Brain microvascular endothelial cell (primary cell): ENCODE measurements at regions not wholly inside any gene's neighbourhood (a gene's known extent, or its start where the extent isn't known, plus 50 kb on each side); places are given as distances from the start of the nearest gene placed in this dataset.

Experiments used
- DNase-seq: peaks from one replicate; pipeline ENCODE4 v3.0.0-alpha.2; 2020
- H3K27ac ChIP-seq: fragments of 250-450 bp; sonication (Bioruptor Pico); 2 replicates; pipeline ENCODE4 v1.5.1; 2020; ENCODE audit warnings: mild to moderate bottlenecking, moderate library complexity
- H3K27me3 ChIP-seq: fragments of 250-450 bp; sonication (Bioruptor Pico); replicated peaks from 2 replicates; pipeline ENCODE4 v1.5.1; 2020; ENCODE audit warnings: mild to moderate bottlenecking
- H3K36me3 ChIP-seq: fragments of 250-450 bp; sonication (Bioruptor Pico); replicated peaks from 2 replicates; pipeline ENCODE4 v1.5.1; 2020; ENCODE audit warnings: mild to moderate bottlenecking
- H3K4me3 ChIP-seq: 2 replicates; pipeline ENCODE4 v1.5.1; 2011; ENCODE audit warnings: low read depth, mild to moderate bottlenecking, control low read depth, low read length, moderate library complexity
- CTCF ChIP-seq: IDR thresholded peaks from 2 replicates; pipeline ENCODE4 v1.5.1; 2011; ENCODE audit warnings: low read depth, mild to moderate bottlenecking, moderate library complexity, low read length, control low read depth, inconsistent platforms; ENCODE audit errors: missing control alignments
- in situ Hi-C: cut with HindIII; loops from 2 replicates; pipeline ENCODE4 v1.10.0; 2017; ENCODE audit warnings: low sequenced_read_pairs, low pct_ligation_motif_present

DNA sequence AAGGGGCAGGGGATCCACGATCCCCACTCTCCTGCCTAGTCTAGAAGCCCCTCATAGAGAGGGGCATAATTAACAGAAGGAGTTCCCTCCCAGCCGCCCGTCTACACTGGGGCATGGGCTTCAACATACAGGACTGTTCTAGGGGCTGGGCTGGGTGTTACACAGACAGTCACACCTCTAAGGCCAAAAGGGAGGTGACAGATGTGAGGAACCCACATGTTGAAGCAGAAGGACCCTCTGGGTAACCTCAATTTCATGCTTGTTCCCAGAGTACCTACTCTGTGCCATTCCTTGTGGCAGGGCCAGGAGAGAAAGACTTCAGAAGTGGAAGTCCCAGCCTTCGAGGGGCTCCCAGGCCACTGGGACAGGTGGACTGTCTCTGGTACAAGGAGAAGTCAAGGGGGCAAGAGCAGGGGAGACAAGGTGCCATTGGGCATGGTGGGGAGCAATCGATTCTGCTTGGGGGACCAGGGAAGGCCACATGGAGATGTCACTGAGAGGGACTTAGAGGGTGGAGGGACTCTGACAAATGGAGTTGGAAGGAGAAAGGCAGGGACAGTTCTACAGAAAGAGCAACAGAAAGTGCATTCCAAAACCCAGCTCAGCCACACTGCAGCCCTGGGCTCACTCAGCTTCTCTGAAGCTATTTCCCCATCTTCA, 71.3 kb downstream of the CPN2 start:
- no peak overlapping the region for H3K27ac ChIP-seq
- TF ChIP-seq CTCF: no peak
- no peak for DNase-seq
- in situ Hi-C loops: no loop called here
- H3K36me3 ChIP-seq: no peaks in the 10 kb centered on the region
- H3K4me3 ChIP-seq: no peak overlapping the region
- H3K27me3 ChIP-seq: peaks cover 37% of the 10 kb centered on the region

- TF ChIP-seq CTCF: no peak
- in situ Hi-C loops: no loop called here
- no peak overlapping the region for H3K27ac ChIP-seq
- no peak for DNase-seq
- no peak overlapping the region for H3K4me3 ChIP-seq
- H3K36me3 ChIP-seq: no peaks in the 10 kb centered on the region
- peaks cover 46% of the 10 kb centered on the region for H3K27me3 ChIP-seq
Measured at GRCh38 chr3:194280777-194281176, 70.4 kb downstream of the CPN2 start.

- in situ Hi-C loops: no loop called here
- Histone ChIP-seq H3K36me3 (no peaks in the 10 kb centered on the region), H3K4me3 (no peak overlapping the region), H3K27me3 (peaks cover 51% of the 10 kb centered on the region), H3K27ac (no peak overlapping the region)
- DNase-seq: no peak
- no peak for TF ChIP-seq CTCF
Measured at GRCh38 chr3:194281306-194281705, 69.8 kb downstream of the CPN2 start.

- Histone ChIP-seq H3K27me3 (peaks cover 56% of the 10 kb centered on the region), H3K4me3 (no peak overlapping the region), H3K36me3 (no peaks in the 10 kb centered on the region), H3K27ac (no peak overlapping the region)
- in situ Hi-C loops: no loop called here
- TF ChIP-seq CTCF: no peak
- no peak for DNase-seq
Measured at GRCh38 chr3:194281766-194282165, 69.4 kb downstream of the CPN2 start.

DNA sequence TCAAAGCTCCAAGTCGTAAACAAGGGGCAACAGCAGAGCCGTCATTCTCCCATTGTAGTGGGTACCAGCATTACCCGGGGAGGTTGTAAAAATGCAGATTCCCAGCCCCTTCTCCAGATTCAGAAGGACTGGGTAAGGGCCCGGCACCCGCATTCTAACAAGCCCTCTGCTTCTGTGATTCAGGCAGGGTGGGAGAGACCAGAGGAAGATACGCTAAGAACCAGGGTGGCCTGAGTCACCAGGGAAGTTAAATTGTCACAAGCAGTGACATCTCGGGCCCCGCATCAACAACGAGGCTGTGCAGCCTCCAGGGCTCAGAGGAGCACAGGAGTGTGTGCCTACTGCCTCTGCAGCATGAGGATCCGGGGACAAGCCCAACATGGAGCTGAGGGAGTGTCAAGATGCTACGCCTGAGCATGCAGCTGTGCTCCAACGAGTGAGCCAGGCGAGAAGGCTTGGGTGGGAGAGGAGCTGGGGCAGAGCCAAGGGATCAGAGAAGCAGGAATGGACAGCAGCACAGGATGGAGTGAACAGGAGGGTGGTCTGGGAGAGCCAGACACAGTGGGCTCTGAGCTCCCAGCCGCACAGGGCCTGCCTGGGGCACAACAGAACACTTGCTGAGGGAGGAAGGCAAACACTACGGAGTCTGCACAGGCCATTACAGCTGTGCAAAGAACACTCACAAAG, 68.5 kb downstream of the CPN2 start:
- TF ChIP-seq CTCF: no peak
- Histone ChIP-seq H3K36me3 (no peaks in the 10 kb centered on the region), H3K4me3 (no peak overlapping the region), H3K27me3 (peaks cover 62% of the 10 kb centered on the region), H3K27ac (no peak overlapping the region)
- in situ Hi-C loops: no loop called here
- no peak for DNase-seq
